GM23338 (cell line): ENCODE measurements at regions not wholly inside any gene's neighbourhood (a gene's known extent, or its start where the extent isn't known, plus 50 kb on each side); places are given as distances from the start of the nearest gene placed in this dataset.

Source experiments
- ATAC-seq: fragments of 200-7000 bp; cut with Tn5 transposase; 3 replicates; pipeline ENCODE4 v1.9.1; 2020
- DNase-seq: peaks from one replicate; pipeline ENCODE4 v3.0.0-alpha.2; 2015; ENCODE audit warnings: low spot score
- H2AFZ ChIP-seq: fragments of 200-600 bp; sonication (generic); 2 replicates; pipeline ENCODE4 v1.8.0; 2016; ENCODE audit warnings: antibody characterized with exemption, mild to moderate bottlenecking, moderate library complexity
- H3F3A ChIP-seq: fragments of 200-600 bp; sonication (generic); replicated peaks from 2 replicates; pipeline ENCODE4 v1.8.0; 2017; ENCODE audit warnings: antibody characterized with exemption, mixed run types, low read depth
- H3K27ac ChIP-seq: fragments of 200-600 bp; sonication (generic); 2 replicates; pipeline ENCODE4 v1.6.1; 2016; ENCODE audit warnings: low read depth
- H3K27me3 ChIP-seq: fragments of 200-600 bp; sonication (generic); 2 replicates; pipeline ENCODE4 v1.8.0; 2016; ENCODE audit warnings: mild to moderate bottlenecking, mixed run types, moderate library complexity; ENCODE audit not compliant: insufficient read depth
- H3K36me3 ChIP-seq: fragments of 200-600 bp; sonication (generic); 2 replicates; pipeline ENCODE4 v1.8.0; 2016; ENCODE audit warnings: mild to moderate bottlenecking; ENCODE audit not compliant: insufficient read depth
- H3K4me1 ChIP-seq: fragments of 200-600 bp; sonication (generic); 2 replicates; pipeline ENCODE4 v1.8.0; 2016; ENCODE audit warnings: mild to moderate bottlenecking, moderate library complexity; ENCODE audit not compliant: insufficient read depth
- H3K4me2 ChIP-seq: fragments of 200-600 bp; sonication (generic); 2 replicates; pipeline ENCODE4 v1.7.1; 2017; ENCODE audit warnings: mixed run types
- H3K4me3 ChIP-seq: fragments of 200-600 bp; sonication (generic); 2 replicates; pipeline ENCODE4 v1.6.1; 2016; ENCODE audit warnings: mixed run types
- H3K79me2 ChIP-seq: fragments of 200-600 bp; sonication (generic); replicated peaks from 2 replicates; pipeline ENCODE4 v1.8.0; 2017; ENCODE audit warnings: mild to moderate bottlenecking; ENCODE audit not compliant: insufficient read depth
- H3K9me2 ChIP-seq: fragments of 200-600 bp; sonication (generic); 2 replicates; pipeline ENCODE4 v1.8.0; 2017; ENCODE audit not compliant: insufficient read depth
- H4K20me1 ChIP-seq: fragments of 200-600 bp; sonication (generic); replicated peaks from 2 replicates; pipeline ENCODE4 v1.8.0; 2017; ENCODE audit warnings: mild to moderate bottlenecking; ENCODE audit not compliant: insufficient read depth
- H3K27ac Mint-ChIP-seq: 2 replicates; pipeline ENCODE4 v1.8.0; 2020; ENCODE audit warnings: inconsistent platforms, mild to moderate bottlenecking, moderate library complexity, mixed read lengths
- H3K27me3 Mint-ChIP-seq: 3 replicates; pipeline ENCODE4 v1.8.0; 2022; ENCODE audit warnings: low read depth, mild to moderate bottlenecking, moderate library complexity, mixed read lengths, inconsistent platforms; ENCODE audit not compliant: insufficient read depth, poor library complexity
- H3K36me3 Mint-ChIP-seq: 3 replicates; pipeline ENCODE4 v1.8.0; 2021; ENCODE audit warnings: low read depth, mild to moderate bottlenecking, inconsistent platforms, moderate library complexity, mixed read lengths
- H3K4me1 Mint-ChIP-seq: 3 replicates; pipeline ENCODE4 v1.8.0; 2020; ENCODE audit warnings: mild to moderate bottlenecking, inconsistent platforms, mixed read lengths
- H3K4me3 Mint-ChIP-seq: 3 replicates; pipeline ENCODE4 v1.8.0; 2021; ENCODE audit warnings: moderate library complexity, mild to moderate bottlenecking, inconsistent platforms, mixed read lengths
- H3K9me3 Mint-ChIP-seq: 3 replicates; pipeline ENCODE4 v1.8.0; 2020; ENCODE audit warnings: moderate library complexity, mild to moderate bottlenecking, inconsistent platforms, mixed read lengths
- CTCF ChIP-seq, 2 experiments: fragments of 200-600 bp in 1 of 2; sonication (generic) in 1 of 2; conservative IDR thresholded peaks; 2 replicates each; pipeline versions ENCODE4 v1.5.1 to v1.6.1; 2016 to 2017; ENCODE audit warnings: antibody characterized with exemption in 2 of 2, low read depth in 2 of 2, mild to moderate bottlenecking in 2 of 2, moderate library complexity in 1 of 2
- ETS1 ChIP-seq: IDR thresholded peaks from 2 replicates; pipeline ENCODE4 v1.6.1; 2016; ENCODE audit warnings: antibody characterized with exemption
- EZH2phosphoT487 ChIP-seq: fragments of 200-600 bp; sonication (generic); IDR thresholded peaks from one replicate; pipeline ENCODE4 v1.8.1; 2018; ENCODE audit warnings: antibody characterized with exemption; ENCODE audit not compliant: unreplicated experiment
- JUNB ChIP-seq: IDR thresholded peaks from one replicate; pipeline ENCODE4 v1.6.1; 2016; ENCODE audit warnings: antibody characterized with exemption; ENCODE audit not compliant: unreplicated experiment
- NANOG ChIP-seq: IDR thresholded peaks from 2 replicates; pipeline ENCODE4 v1.6.1; 2016; ENCODE audit warnings: antibody characterized with exemption, borderline replicate concordance
- REST ChIP-seq: IDR thresholded peaks from one replicate; pipeline ENCODE4 v1.6.1; 2018; ENCODE audit warnings: antibody characterized with exemption; ENCODE audit not compliant: unreplicated experiment
- ZNF331 ChIP-seq: fragments of 250-450 bp; sonication (Bioruptor Pico); IDR thresholded peaks from 2 replicates; pipeline ENCODE4 v1.5.0; 2020; ENCODE audit warnings: low read depth, mild to moderate bottlenecking, moderate library complexity
- ZNF462 ChIP-seq: fragments of 250-450 bp; sonication (Bioruptor Pico); IDR thresholded peaks from 2 replicates; pipeline ENCODE4 v1.5.0; 2020; ENCODE audit warnings: mild to moderate bottlenecking, moderate library complexity

- H3K36me3 Mint-ChIP-seq = peaks cover 34% of the 10 kb centered on the region
- no peak for ATAC-seq
- peaks cover 94% of the 10 kb centered on the region for H3K9me3 Mint-ChIP-seq
These were observed 188.5 kb upstream of the LRRN1 start for GRCh38 chr3:3610581-3611298.

More at GRCh38 chr3:3610581-3611298, 188.5 kb upstream of the LRRN1 start:
- no peak for TF ChIP-seq REST
- no peak for TF ChIP-seq EZH2phosphoT487
- TF ChIP-seq CTCF (conservative IDR thresholded peaks at IDR 0.05; ENCODE audit: low read depth in 2 of 2) = no peak
- no peak for TF ChIP-seq JUNB
- no peak for TF ChIP-seq ZNF331 (CRISPR knock-in tag)
- no peak for TF ChIP-seq ZNF462
- TF ChIP-seq ETS1 = no peak
- no peak for TF ChIP-seq NANOG
- Histone ChIP-seq H3K36me3 (no peaks in the 10 kb centered on the region), H3K4me1 (no peaks in the 10 kb centered on the region), H3K27ac (no peak overlapping the region), H3K4me3 (no peak overlapping the region), H3K9me2 (no peaks in the 10 kb centered on the region), H3F3A (no peaks in the 10 kb centered on the region), H3K27me3 (no peaks in the 10 kb centered on the region), H2AFZ (no peak overlapping the region), H4K20me1 (no peaks in the 10 kb centered on the region), H3K4me2 (no peak overlapping the region), H3K79me2 (no peaks in the 10 kb centered on the region)
- Mint-ChIP-seq H3K4me1 (no peaks in the 10 kb centered on the region), H3K27ac (no peak overlapping the region), H3K27me3 (peaks cover 2% of the 10 kb centered on the region), H3K4me3 (no peak overlapping the region)
- DNase-seq = no peak
